OCI-LY3 (cell line): ENCODE measurements at regions not wholly inside any gene's neighbourhood (a gene's known extent, or its start where the extent isn't known, plus 50 kb on each side); places are given as distances from the start of the nearest gene placed in this dataset.

Experiments used
- H2AFZ ChIP-seq: fragments of 200-600, 300-600 bp; shearing (Covaris generic); 2 replicates; pipeline ENCODE4 v1.6.0; 2014; ENCODE audit warnings: antibody characterized with exemption, low read depth, low read length
- H3K27ac ChIP-seq: fragments of 200-600, 300-600 bp; sonication (generic); 2 replicates; pipeline ENCODE4 v1.5.1; 2014; ENCODE audit warnings: mild to moderate bottlenecking, low read length, moderate library complexity, mixed read lengths
- H3K27me3 ChIP-seq: fragments of 200-600, 300-600 bp; sonication (generic); 2 replicates; pipeline ENCODE4 v1.6.1; 2014; ENCODE audit warnings: low read depth, low read length, mixed read lengths
- H3K36me3 ChIP-seq: fragments of 200-600, 300-600 bp; sonication (generic); replicated peaks from 2 replicates; pipeline ENCODE3; 2014; ENCODE audit warnings: low read depth, low read length, mixed read lengths
- H3K4me1 ChIP-seq: fragments of 300-600, 200-600 bp; sonication (generic); 2 replicates; pipeline ENCODE4 v1.6.1; 2014; ENCODE audit warnings: low read length, mixed read lengths
- H3K4me2 ChIP-seq: fragments of 200-600, 300-600 bp; sonication (generic); 2 replicates; pipeline ENCODE4 v1.6.1; 2014; ENCODE audit warnings: low read length, mixed read lengths
- H3K4me3 ChIP-seq: fragments of 300-600, 200-600 bp; sonication (generic); 2 replicates; pipeline ENCODE4 v1.5.1; 2014; ENCODE audit warnings: antibody characterized with exemption, mild to moderate bottlenecking, low read length, moderate library complexity
- H3K79me2 ChIP-seq: fragments of 300-600, 200-600 bp; shearing (Covaris generic); 2 replicates; pipeline ENCODE4 v1.6.1; 2014; ENCODE audit warnings: mild to moderate bottlenecking, low read length, mixed read lengths
- H3K9ac ChIP-seq: fragments of 300-600, 200-600 bp; shearing (Covaris generic); 2 replicates; pipeline ENCODE4 v1.6.0; 2014; ENCODE audit warnings: mild to moderate bottlenecking, low read length, moderate library complexity
- H3K9me3 ChIP-seq: fragments of 200-600, 300-600 bp; shearing (Covaris generic); 2 replicates; pipeline ENCODE4 v1.6.1; 2014; ENCODE audit warnings: low read length, mixed read lengths; ENCODE audit not compliant: insufficient read depth
- H4K20me1 ChIP-seq: fragments of 200-600, 300-600 bp; sonication (generic); 2 replicates; pipeline ENCODE4 v1.6.1; 2016; ENCODE audit warnings: low read length, mixed read lengths; ENCODE audit not compliant: insufficient read depth
- EZH2phosphoT487 ChIP-seq: fragments of 200-600 bp; shearing (Covaris generic); IDR thresholded peaks from 2 replicates; pipeline ENCODE4 v1.6.1; 2018; ENCODE audit warnings: antibody characterized with exemption, mixed run types, low read depth
- TF ChIP-seq, protein P1 (sequence below): fragments of 200-600, 300-600 bp; sonication (generic); IDR thresholded peaks from 2 replicates; pipeline ENCODE4 v1.5.1; 2014; ENCODE audit warnings: antibody characterized with exemption, low read length, low read depth

DNA sequence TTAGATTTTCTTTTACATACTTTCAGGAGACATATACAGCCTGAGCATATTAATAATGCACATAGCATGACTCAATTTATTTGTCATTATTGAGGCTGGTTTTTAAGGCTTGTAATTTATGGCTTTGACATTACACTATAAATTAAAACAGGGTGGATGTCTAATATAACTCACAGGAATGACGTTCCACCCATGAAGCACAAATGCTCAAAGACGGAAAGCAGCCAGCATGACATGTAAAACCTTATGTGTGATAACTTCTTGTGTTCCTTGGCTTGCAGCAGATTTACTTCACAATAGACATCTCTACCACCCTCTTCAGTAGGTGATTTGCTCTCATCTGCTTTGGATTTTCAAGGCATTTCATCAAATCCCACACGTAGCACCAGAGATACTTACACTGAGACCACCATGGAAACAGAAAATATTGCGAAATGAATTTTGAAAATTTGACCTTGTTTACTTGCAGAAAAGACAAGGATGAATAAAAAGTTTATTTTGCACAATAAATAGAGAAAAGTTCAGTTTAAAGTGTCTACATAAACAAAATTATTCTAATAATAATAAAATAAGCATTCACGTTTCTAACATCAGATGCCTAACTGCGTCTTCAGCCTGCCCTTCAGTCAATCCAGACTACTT, 64.7 kb upstream of the BTC start:
- no peak overlapping the region for H2AFZ ChIP-seq
- no peak overlapping the region for H3K27ac ChIP-seq
- H3K9me3 ChIP-seq: no peaks in the 10 kb centered on the region
- H3K4me2 ChIP-seq: no peak overlapping the region
- H3K36me3 ChIP-seq: no peaks in the 10 kb centered on the region
- TF ChIP-seq, protein P1, sequence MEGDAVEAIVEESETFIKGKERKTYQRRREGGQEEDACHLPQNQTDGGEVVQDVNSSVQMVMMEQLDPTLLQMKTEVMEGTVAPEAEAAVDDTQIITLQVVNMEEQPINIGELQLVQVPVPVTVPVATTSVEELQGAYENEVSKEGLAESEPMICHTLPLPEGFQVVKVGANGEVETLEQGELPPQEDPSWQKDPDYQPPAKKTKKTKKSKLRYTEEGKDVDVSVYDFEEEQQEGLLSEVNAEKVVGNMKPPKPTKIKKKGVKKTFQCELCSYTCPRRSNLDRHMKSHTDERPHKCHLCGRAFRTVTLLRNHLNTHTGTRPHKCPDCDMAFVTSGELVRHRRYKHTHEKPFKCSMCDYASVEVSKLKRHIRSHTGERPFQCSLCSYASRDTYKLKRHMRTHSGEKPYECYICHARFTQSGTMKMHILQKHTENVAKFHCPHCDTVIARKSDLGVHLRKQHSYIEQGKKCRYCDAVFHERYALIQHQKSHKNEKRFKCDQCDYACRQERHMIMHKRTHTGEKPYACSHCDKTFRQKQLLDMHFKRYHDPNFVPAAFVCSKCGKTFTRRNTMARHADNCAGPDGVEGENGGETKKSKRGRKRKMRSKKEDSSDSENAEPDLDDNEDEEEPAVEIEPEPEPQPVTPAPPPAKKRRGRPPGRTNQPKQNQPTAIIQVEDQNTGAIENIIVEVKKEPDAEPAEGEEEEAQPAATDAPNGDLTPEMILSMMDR: no peak
- TF ChIP-seq EZH2phosphoT487: no peak
- no peaks in the 10 kb centered on the region for H4K20me1 ChIP-seq
- no peaks in the 10 kb centered on the region for H3K4me1 ChIP-seq
- no peaks in the 10 kb centered on the region for H3K79me2 ChIP-seq
- H3K9ac ChIP-seq: no peak overlapping the region
- H3K27me3 ChIP-seq: no peaks in the 10 kb centered on the region
- H3K4me3 ChIP-seq: no peak overlapping the region

DNA sequence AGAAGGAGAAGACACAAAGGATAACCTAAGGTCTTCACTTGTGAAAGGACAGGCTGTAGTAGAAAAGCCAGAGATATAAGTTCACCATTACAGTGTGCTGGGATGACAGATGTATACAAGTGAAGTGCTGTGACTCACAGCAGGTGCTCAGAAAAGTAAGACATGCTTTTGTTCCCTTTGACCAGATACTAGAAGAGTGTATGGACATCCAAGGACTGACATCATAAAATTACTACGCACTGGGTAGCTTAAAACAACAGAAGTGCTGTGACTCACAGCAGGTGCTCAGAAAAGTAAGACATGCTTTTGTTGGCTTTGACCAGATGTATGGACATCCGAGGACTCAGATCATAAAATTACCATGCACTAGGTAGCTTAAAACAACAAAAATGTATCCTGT, 61.6 kb upstream of the BTC start:
- Histone ChIP-seq H3K4me2 (no peak overlapping the region), H3K9me3 (peaks cover 7% of the 10 kb centered on the region), H3K9ac (no peak overlapping the region), H3K27ac (no peak overlapping the region), H3K4me3 (no peak overlapping the region), H3K27me3 (no peaks in the 10 kb centered on the region), H3K79me2 (no peaks in the 10 kb centered on the region), H3K4me1 (no peaks in the 10 kb centered on the region), H3K36me3 (peaks cover 3% of the 10 kb centered on the region), H4K20me1 (no peaks in the 10 kb centered on the region), H2AFZ (no peak overlapping the region)
- TF ChIP-seq, protein P1: no peak
- TF ChIP-seq EZH2phosphoT487: no peak

DNA sequence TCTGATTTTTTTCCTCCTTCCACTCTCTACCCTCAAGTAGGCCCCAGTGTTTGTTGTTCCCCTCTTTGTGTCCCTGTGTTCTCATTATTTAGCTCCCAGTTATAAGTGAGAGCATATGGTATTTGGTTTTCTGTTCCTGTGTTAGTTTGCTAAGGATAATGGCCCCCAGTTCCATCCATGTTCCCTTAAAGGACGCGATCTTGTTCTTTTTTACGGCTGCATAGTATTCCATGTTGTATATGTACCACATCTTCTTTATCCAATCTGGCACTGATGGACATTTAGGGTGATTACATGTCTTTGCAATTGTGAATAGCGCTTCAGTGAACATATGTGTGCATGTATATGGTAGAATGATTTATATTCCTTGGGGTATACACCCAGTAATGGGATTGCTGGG, 54.5 kb upstream of the BTC start:
- H3K79me2 ChIP-seq: no peaks in the 10 kb centered on the region
- no peaks in the 10 kb centered on the region for H3K27me3 ChIP-seq
- no peak overlapping the region for H3K9ac ChIP-seq
- no peak overlapping the region for H3K4me2 ChIP-seq
- peaks cover 13% of the 10 kb centered on the region for H3K9me3 ChIP-seq
- H4K20me1 ChIP-seq: no peaks in the 10 kb centered on the region
- H3K36me3 ChIP-seq: peaks cover 4% of the 10 kb centered on the region
- H3K4me3 ChIP-seq: no peak overlapping the region
- H2AFZ ChIP-seq: no peak overlapping the region
- no peaks in the 10 kb centered on the region for H3K4me1 ChIP-seq
- no peak overlapping the region for H3K27ac ChIP-seq
- no peak for TF ChIP-seq EZH2phosphoT487
- TF ChIP-seq, protein P1: no peak

DNA sequence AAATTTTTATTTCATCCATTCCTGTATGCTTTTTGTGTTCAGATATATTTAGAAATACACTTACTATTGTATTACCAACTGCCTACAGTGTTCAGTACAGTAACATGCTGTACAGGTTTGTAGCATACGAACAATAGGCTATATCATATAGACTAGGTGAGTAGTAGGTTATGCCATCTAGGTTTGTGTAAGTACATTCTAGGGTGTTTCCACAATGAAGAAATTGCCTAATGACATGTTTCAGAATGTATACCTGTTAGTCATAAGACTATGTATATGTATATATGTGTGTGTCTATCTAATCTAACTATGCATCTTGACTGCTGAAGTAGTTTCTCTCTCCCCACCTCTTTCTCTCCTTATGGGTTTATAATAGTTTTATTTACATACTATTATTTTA, 51.5 kb upstream of the BTC start:
- no peak for TF ChIP-seq EZH2phosphoT487
- TF ChIP-seq, protein P1: no peak
- Histone ChIP-seq H3K4me3 (no peak overlapping the region), H3K27ac (no peak overlapping the region), H3K4me2 (no peak overlapping the region), H3K79me2 (no peaks in the 10 kb centered on the region), H3K9ac (no peak overlapping the region), H3K9me3 (peaks cover 6% of the 10 kb centered on the region), H3K36me3 (peaks cover 1% of the 10 kb centered on the region), H4K20me1 (no peaks in the 10 kb centered on the region), H2AFZ (no peak overlapping the region), H3K4me1 (no peaks in the 10 kb centered on the region), H3K27me3 (no peaks in the 10 kb centered on the region)
